ENCODE measurements at regions not wholly inside any gene's neighbourhood (a gene's known extent, or its start where the extent isn't known, plus 50 kb on each side); places are given as distances from the start of the nearest gene placed in this dataset.

GRCh38 chr16:65896448-65897153 is 469.9 kb upstream of the CDH5 start:
- DNase-seq (ENCODE audit: low read depth): no peak

GRCh38 chr16:65895906-65896305 is 470.6 kb upstream of the CDH5 start:
- DNase-seq (ENCODE audit: low read depth): no peak

GRCh38 chr16:65895486-65895885 is 471.0 kb upstream of the CDH5 start:
- DNase-seq (ENCODE audit: low read depth): no peak

GRCh38 chr16:65890203-65890602 is 476.3 kb upstream of the CDH5 start:
- DNase-seq (ENCODE audit: low read depth): no peak

GRCh38 chr16:65889533-65889966 is 476.9 kb upstream of the CDH5 start:
- peak; percentile 1 for DNase-seq (ENCODE audit: low read depth)

GRCh38 chr16:65888201-65888600 is 478.3 kb upstream of the CDH5 start:
- DNase-seq (ENCODE audit: low read depth): no peak

GRCh38 chr16:65884018-65884417 is 482.5 kb upstream of the CDH5 start:
- peak; percentile 53 for DNase-seq (ENCODE audit: low read depth)

GRCh38 chr16:65878347-65878746 is 488.1 kb upstream of the CDH5 start:
- no peak for DNase-seq (ENCODE audit: low read depth)

- no peak for DNase-seq (ENCODE audit: low read depth)
Measured at GRCh38 chr16:65876624-65877023, 489.9 kb upstream of the CDH5 start.

- no peak for DNase-seq (ENCODE audit: low read depth)
Measured at GRCh38 chr16:65876056-65876408, 490.5 kb upstream of the CDH5 start.

- DNase-seq (ENCODE audit: low read depth): no peak
Measured at GRCh38 chr16:65875381-65876055, 491.0 kb upstream of the CDH5 start.

GRCh38 chr16:65869261-65869660 is 497.2 kb upstream of the CDH5 start:
- no peak for DNase-seq (ENCODE audit: low read depth)

- no peak for DNase-seq (ENCODE audit: low read depth)
Measured at GRCh38 chr16:65867276-65867960, 499.1 kb upstream of the CDH5 start.

GRCh38 chr16:65863236-65863635 is 503.3 kb upstream of the CDH5 start:
- DNase-seq (ENCODE audit: low read depth): no peak

GRCh38 chr16:65861131-65861731 is 505.3 kb upstream of the CDH5 start:
- no peak for DNase-seq (ENCODE audit: low read depth)

GRCh38 chr16:65855171-65856145 is 511.0 kb upstream of the CDH5 start:
- DNase-seq (ENCODE audit: low read depth): no peak

- DNase-seq (ENCODE audit: low read depth): no peak
Measured at GRCh38 chr16:65846210-65846602, 520.3 kb upstream of the CDH5 start.

- peak; percentile 18 for DNase-seq (ENCODE audit: low read depth)
Measured at GRCh38 chr16:65845466-65846209, 520.9 kb upstream of the CDH5 start.

- DNase-seq (ENCODE audit: low read depth): no peak
Measured at GRCh38 chr16:65843941-65844340, 522.5 kb upstream of the CDH5 start.

- DNase-seq (ENCODE audit: low read depth): peak; percentile 7
Measured at GRCh38 chr16:65842067-65842466, 524.4 kb upstream of the CDH5 start.

GRCh38 chr16:65838001-65838400 is 528.5 kb upstream of the CDH5 start:
- no peak for DNase-seq (ENCODE audit: low read depth)
